ENCODE measurements at regions not wholly inside any gene's neighbourhood (a gene's known extent, or its start where the extent isn't known, plus 50 kb on each side); places are given as distances from the start of the nearest gene placed in this dataset.
"Not testable (repeated sequence)": the region's sequence is repeated elsewhere in the genome, so short reads cannot be mapped to it uniquely, and the experiment has no call there.

DNA sequence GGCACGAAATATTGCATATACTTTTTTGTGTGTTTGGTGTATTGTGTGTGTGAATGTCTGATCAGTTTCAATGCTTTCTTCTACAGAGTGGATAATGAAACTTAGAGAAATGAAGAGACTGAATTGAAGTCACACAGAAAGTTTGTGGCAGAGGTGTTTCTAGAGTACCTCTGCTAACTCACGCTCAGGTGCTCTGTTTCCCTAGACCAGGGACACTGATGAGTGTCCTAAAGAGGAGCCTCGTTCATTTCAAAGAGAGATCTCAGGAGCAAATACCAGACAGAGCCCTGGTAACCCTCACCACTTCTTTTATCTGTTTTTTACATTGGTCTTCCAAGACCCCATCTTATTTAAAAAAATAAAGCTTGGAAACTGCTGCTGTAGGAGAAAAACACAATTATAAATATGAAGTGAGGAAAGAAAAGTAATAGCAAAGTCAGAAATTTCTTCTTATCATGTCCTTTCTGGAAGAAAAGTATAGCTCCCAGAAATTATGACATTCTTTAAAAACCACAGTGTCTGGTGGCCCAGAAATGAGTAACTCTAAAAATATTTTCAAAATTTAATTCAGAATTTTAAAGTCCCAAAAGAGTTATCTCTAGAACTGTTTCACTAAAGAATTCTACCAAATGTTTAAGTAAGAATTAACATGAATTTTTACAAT lies 720.6 kb downstream of the RFPL4B start:
- H3K9me3 ChIP-seq (ENCODE audit: control insufficient read depth in 4 of 4, low read length in 3 of 4): no peaks in the 10 kb centered on the region
- no peak for TF ChIP-seq HNF4G (IDR thresholded peaks at IDR 0.05)
- TF ChIP-seq, protein P1, sequence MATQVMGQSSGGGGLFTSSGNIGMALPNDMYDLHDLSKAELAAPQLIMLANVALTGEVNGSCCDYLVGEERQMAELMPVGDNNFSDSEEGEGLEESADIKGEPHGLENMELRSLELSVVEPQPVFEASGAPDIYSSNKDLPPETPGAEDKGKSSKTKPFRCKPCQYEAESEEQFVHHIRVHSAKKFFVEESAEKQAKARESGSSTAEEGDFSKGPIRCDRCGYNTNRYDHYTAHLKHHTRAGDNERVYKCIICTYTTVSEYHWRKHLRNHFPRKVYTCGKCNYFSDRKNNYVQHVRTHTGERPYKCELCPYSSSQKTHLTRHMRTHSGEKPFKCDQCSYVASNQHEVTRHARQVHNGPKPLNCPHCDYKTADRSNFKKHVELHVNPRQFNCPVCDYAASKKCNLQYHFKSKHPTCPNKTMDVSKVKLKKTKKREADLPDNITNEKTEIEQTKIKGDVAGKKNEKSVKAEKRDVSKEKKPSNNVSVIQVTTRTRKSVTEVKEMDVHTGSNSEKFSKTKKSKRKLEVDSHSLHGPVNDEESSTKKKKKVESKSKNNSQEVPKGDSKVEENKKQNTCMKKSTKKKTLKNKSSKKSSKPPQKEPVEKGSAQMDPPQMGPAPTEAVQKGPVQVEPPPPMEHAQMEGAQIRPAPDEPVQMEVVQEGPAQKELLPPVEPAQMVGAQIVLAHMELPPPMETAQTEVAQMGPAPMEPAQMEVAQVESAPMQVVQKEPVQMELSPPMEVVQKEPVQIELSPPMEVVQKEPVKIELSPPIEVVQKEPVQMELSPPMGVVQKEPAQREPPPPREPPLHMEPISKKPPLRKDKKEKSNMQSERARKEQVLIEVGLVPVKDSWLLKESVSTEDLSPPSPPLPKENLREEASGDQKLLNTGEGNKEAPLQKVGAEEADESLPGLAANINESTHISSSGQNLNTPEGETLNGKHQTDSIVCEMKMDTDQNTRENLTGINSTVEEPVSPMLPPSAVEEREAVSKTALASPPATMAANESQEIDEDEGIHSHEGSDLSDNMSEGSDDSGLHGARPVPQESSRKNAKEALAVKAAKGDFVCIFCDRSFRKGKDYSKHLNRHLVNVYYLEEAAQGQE (IDR thresholded peaks at IDR 0.05): no peak
- TF ChIP-seq NR2F2 (IDR thresholded peaks at IDR 0.05): no peak
- no peak for TF ChIP-seq FOXA1 (IDR thresholded peaks at IDR 0.05)
- no peak for TF ChIP-seq GABPA (IDR thresholded peaks at IDR 0.05 in 1 of 2, conservative IDR thresholded peaks at IDR 0.05 in 1 of 2)
- no peak for TF ChIP-seq FOXA2 (IDR thresholded peaks at IDR 0.05)
- TF ChIP-seq TAF1 (conservative IDR thresholded peaks at IDR 0.05): no peak
- TF ChIP-seq, protein P2, sequence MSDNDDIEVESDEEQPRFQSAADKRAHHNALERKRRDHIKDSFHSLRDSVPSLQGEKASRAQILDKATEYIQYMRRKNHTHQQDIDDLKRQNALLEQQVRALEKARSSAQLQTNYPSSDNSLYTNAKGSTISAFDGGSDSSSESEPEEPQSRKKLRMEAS (IDR thresholded peaks at IDR 0.05): no peak
- H3K27me3 ChIP-seq (ENCODE audit: control insufficient read depth in 4 of 4, insufficient read depth in 4 of 4, low read length in 3 of 4): no peaks in the 10 kb centered on the region
- no peak for DNase-seq (ENCODE audit: low spot score)
- H3K9ac ChIP-seq (ENCODE audit: low read depth in 1 of 2, low read length in 2 of 2): no peak overlapping the region
- no peaks in the 10 kb centered on the region for H3K36me3 ChIP-seq (ENCODE audit: control insufficient read depth in 4 of 4, insufficient read depth in 3 of 4, low read depth in 1 of 4, low read length in 3 of 4)
- no peak overlapping the region for H3K4me3 ChIP-seq (ENCODE audit: low read depth in 1 of 3, low read length in 3 of 3)
- 80% methylated on average over 3 of the region's 3 CpGs for WGBS
- H3K27ac ChIP-seq (ENCODE audit: low read depth in 1 of 2, low read length in 2 of 2): no peak overlapping the region
- H3K4me1 ChIP-seq (ENCODE audit: control insufficient read depth in 4 of 4, insufficient read depth in 4 of 4, low read length in 3 of 4): no peaks in the 10 kb centered on the region

DNA sequence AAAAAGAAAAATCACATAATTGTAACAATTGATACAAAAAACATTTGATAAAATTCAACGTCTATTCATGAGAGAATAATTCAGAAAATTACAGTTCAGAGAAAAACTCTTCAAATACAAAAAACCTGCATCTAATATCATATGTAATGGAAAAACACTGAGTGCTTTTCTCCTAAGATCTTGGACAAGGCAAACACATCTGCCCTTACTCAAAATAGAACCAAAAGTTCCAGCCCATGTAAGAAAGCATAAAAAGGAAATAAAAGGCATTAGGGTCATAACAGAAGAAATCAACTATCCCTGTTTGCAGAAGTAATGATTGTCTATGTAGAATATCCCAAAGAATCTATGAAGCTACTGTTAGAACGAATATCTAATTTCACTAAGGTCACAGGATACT lies 721.4 kb downstream of the RFPL4B start:
- H3K36me3 ChIP-seq (ENCODE audit: control insufficient read depth in 4 of 4, insufficient read depth in 3 of 4, low read depth in 1 of 4, low read length in 3 of 4): no peaks in the 10 kb centered on the region
- no peak for DNase-seq (ENCODE audit: low spot score)
- no peak overlapping the region for H3K27ac ChIP-seq (ENCODE audit: low read depth in 1 of 2, low read length in 2 of 2)
- H3K9ac ChIP-seq (ENCODE audit: low read depth in 1 of 2, low read length in 2 of 2): no peak overlapping the region
- H3K9me3 ChIP-seq (ENCODE audit: control insufficient read depth in 4 of 4, low read length in 3 of 4): no peaks in the 10 kb centered on the region
- WGBS: 56% methylated on average over 2 of the region's 2 CpGs
- no peak overlapping the region for H3K4me3 ChIP-seq (ENCODE audit: low read depth in 1 of 3, low read length in 3 of 3)
- H3K27me3 ChIP-seq (ENCODE audit: control insufficient read depth in 4 of 4, insufficient read depth in 4 of 4, low read length in 3 of 4): no peaks in the 10 kb centered on the region
- no peaks in the 10 kb centered on the region for H3K4me1 ChIP-seq (ENCODE audit: control insufficient read depth in 4 of 4, insufficient read depth in 4 of 4, low read length in 3 of 4)
- TF ChIP-seq RAD21 (IDR thresholded peaks at IDR 0.05): peak in 1 of 2 donors; percentile 6
- TF ChIP-seq SP1 (IDR thresholded peaks at IDR 0.05): no peak
- TF ChIP-seq NR2F2 (IDR thresholded peaks at IDR 0.05): peak; percentile 21

DNA sequence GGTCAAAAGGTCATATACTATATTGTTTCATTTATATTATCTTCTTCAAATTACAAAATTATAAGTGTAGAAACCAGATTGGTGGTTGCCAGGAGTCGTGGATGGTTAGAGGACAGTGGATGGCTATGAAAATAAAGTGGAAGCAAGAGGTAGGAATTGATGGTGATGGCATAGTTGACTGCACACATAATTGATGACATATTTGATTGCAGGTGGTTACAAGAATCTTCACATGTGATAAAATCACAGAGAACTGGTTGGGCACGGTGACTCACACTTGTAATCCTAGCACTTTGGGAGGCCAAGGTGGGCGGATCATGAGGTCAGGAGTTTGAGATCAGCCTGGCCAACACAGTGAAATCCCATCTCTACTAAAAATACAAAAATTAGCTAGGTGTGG lies 723.6 kb downstream of the RFPL4B start:
- not testable (repeated sequence) for DNase-seq (ENCODE audit: low spot score); H3K27me3 ChIP-seq (ENCODE audit: control insufficient read depth in 4 of 4, insufficient read depth in 4 of 4, low read length in 3 of 4); H3K9me3 ChIP-seq (ENCODE audit: control insufficient read depth in 4 of 4, low read length in 3 of 4); H3K4me3 ChIP-seq (ENCODE audit: low read depth in 1 of 3, low read length in 3 of 3); H3K36me3 ChIP-seq (ENCODE audit: control insufficient read depth in 4 of 4, insufficient read depth in 3 of 4, low read depth in 1 of 4, low read length in 3 of 4); H3K27ac ChIP-seq (ENCODE audit: low read depth in 1 of 2, low read length in 2 of 2); H3K4me1 ChIP-seq (ENCODE audit: control insufficient read depth in 4 of 4, insufficient read depth in 4 of 4, low read length in 3 of 4); H3K9ac ChIP-seq (ENCODE audit: low read depth in 1 of 2, low read length in 2 of 2)
- WGBS: 87% methylated on average over 3 of the region's 3 CpGs
